Suppressor macrophage (primary cell): ENCODE measurements at regions not wholly inside any gene's neighbourhood (a gene's known extent, or its start where the extent isn't known, plus 50 kb on each side); places are given as distances from the start of the nearest gene placed in this dataset.
"Not testable (repeated sequence)": the region's sequence is repeated elsewhere in the genome, so short reads cannot be mapped to it uniquely, and the experiment has no call there.

Source experiments
- DNase-seq, 4 experiments: peaks; one replicate each; pipeline ENCODE4 v3.0.0-alpha.2; 2020 to 2022

DNA sequence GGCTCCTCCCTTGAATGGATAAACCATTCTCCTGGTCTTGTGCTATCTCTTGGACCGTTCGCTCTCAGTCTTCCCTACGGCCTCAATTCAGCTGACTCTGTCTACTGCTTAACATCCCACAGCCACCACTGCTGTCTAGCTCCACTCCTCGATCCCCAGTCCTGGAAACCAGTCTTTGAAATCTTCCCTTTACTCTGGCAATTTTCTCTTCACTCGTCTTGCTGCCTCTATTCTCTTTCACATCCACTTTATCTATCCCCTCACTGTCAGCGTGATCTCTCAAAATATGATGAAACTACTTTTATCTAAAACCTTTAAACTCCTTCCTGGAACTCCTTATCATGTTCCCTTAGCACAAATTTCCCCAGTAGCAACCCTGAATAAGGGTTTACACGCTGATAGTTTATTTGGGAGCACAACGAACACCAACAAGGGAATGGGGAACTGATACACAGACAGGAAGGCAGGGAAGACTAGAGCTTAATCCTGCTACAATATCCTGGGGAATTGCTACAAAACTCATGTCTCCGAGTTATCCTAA is 131.6 kb upstream of the SAMSN1 start:
- DNase-seq = peak in 2 of 4 experiments; percentile 10 to 43

DNA sequence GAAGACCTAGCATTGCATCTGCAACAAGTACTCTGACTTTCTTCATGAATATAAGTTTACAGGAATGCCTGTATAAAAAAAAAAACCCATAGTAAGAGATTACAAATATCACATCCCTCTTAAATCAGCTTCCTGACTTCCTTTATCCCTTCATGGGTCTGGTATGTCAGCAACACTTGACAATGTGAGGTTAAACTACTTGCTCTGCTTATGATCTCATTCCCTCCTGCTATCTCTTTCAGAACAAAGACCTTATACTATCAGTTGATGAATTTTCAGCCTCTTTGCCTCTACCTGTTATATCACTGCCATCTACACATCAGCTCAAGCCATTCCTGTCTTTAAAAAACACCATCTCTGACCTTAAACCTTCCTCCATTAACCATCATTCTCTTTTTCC is 130.9 kb upstream of the SAMSN1 start:
- peak; percentile 28 to 75 (median 48) for DNase-seq

DNA sequence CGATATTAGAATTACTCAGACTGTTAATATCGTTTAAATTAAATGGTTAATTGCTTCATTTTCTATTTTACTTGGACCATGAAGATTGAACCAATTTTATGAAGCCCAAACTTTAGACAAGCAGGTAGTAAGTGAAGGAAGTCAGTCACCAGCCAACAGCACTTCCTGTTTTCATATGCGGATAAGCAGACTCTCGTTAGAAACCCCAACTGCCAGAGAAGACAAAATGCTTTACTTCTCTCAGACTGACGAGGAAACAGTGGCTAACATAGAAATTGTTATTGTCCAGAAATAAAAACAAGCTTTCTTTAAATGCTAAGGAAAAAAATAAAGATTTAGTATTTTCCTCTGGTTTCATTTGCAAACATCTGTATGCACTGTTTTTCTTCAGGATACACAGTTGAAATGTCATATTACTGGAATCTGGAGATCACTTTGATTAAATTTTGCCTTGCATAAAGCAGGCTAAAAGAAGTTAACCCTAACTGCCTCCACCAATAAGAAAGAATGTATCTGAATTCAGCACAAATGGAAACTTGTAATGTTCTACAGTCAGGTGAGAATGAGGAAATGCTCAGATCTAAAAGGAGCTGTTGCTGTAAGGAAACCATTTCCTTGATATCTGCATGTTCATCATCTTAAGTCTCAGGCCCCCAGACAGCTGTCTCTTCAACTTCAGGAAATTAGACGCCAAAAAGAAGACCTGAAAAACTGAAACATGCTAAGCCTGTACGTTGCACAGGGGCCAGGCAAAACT is 129.8 kb upstream of the SAMSN1 start:
- DNase-seq = peak; percentile 30 to 68 (median 59)

DNA sequence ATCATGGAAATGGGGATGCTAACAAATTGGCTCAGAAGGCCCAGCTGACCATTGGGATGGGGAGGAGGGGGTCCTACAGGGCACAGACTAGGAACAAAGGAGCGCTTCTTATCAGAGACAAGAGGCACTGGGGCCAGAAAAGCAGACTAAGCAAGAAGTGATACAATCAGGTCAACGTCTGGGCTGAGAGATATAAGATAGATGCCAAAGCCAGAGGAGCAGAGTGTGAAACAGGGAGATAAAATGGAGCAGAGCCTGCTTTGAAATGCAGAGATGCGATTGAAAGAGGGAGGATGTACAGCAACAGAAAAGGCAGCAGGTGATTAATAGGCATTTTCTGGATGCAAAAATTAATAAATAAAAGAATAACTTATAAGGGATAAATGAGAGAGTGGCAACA is 127.5 kb upstream of the SAMSN1 start:
- DNase-seq = no peak

GRCh38 chr21:14672466-14672865 is 126.4 kb upstream of the SAMSN1 start:
- DNase-seq = peak in 2 of 4 experiments; percentile 42 to 54

DNA sequence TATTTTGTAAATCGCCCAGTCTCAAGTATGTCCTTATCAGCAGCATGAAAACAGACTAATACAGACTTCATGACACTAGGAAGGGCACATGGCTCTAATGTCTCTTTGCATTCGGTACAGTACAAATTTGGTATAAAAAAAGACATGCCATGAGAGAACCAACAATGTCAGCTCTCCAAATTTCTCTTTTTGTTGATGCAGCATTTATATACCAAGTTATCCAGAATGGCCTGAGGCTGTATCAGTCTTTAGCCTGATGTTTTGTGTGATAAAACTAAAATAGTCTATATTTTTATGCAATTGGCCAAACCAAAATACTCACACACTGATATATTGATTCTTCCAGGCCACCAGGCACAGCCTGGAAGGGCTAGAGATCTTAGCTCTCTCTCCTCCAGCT is 124.3 kb upstream of the SAMSN1 start:
- no peak for DNase-seq

- DNase-seq = not testable (repeated sequence)
Measured at GRCh38 chr21:14669092-14669491, 123.0 kb upstream of the SAMSN1 start.

GRCh38 chr21:14657241-14658008 is 111.3 kb upstream of the SAMSN1 start:
- DNase-seq = no peak

- DNase-seq = no peak
Measured at GRCh38 chr21:14646893-14647292, 100.8 kb upstream of the SAMSN1 start.

GRCh38 chr21:14645702-14646101 is 99.6 kb upstream of the SAMSN1 start:
- no peak for DNase-seq

DNA sequence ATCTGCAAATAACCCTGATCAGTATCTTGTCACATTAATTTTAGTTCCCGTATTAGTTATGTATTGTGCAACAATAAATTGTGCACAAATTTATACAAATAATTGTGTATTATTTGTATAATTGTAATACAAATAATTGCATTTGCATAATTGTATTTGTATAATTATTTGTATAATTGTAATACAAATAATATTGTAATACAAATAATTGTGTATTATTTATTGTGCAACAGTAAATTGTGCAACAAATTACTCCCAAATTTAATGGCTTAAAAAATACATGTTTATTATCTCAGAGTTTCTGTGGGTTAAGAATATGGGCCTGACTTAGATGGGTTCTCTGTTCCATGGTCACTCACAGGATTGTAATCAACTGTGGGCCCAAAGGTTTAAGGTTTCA is 86.2 kb upstream of the SAMSN1 start:
- DNase-seq = no peak

- DNase-seq = no peak
Measured at GRCh38 chr21:14630556-14631069, 84.5 kb upstream of the SAMSN1 start.

- no peak for DNase-seq
Measured at GRCh38 chr21:14629461-14629860, 83.3 kb upstream of the SAMSN1 start.

DNA sequence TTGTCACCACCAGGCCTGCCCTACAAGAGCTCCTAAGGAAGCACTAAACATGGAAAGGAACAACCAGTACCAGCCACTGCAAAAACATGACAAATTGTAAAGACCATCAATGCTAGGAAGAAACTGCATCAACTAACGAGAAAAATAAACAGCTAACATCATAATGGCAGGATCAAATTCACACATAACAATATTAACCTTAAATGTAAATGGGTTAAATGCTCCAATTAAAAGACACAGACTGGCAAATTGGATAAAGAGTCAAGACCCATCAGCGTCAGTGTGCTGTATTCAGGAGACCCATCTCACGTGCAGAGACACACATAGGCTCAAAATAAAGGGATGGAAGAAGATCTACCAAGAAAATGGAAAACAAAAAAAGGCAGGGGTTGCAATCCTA is 77.0 kb upstream of the SAMSN1 start:
- DNase-seq = not testable (repeated sequence)

GRCh38 chr21:14620152-14620551 is 74.0 kb upstream of the SAMSN1 start:
- peak in 3 of 4 experiments; percentile 6 to 29 (median 22) for DNase-seq

GRCh38 chr21:14617871-14618270 is 71.8 kb upstream of the SAMSN1 start:
- DNase-seq = no peak

- DNase-seq = no peak
Measured at GRCh38 chr21:14617040-14617393, 70.9 kb upstream of the SAMSN1 start.

GRCh38 chr21:14616380-14617039 is 70.4 kb upstream of the SAMSN1 start:
- DNase-seq = peak in 2 of 4 experiments; percentile 46 to 52

DNA sequence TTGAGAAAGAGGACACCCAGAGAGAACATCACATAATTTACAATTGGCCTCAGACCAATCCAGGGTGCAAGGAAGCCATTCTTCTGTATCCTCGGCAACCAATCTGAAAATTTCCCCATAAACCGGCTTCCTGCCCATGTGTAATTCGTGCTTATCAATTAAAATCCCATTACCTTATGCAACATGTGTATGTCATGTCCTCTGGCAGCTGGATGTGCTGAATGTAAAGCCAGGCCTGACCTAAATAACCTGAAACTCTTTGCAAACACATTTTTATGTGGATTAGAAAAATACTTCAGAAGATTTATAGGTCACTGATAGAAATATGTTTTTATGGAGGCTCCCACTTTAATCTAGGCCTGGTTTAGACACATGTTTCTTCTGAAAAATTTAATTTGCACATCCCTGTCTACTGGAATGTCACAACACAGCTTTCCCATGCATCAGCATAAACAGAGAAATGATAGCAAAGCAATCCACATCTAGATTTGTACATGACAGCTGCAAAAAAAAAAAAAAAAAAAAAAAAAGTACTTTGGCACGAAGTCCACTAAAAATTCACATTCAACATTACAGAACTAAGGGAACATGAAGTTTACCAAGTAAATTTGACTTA is 69.4 kb upstream of the SAMSN1 start:
- peak in 2 of 4 experiments; percentile 16 to 32 for DNase-seq

DNA sequence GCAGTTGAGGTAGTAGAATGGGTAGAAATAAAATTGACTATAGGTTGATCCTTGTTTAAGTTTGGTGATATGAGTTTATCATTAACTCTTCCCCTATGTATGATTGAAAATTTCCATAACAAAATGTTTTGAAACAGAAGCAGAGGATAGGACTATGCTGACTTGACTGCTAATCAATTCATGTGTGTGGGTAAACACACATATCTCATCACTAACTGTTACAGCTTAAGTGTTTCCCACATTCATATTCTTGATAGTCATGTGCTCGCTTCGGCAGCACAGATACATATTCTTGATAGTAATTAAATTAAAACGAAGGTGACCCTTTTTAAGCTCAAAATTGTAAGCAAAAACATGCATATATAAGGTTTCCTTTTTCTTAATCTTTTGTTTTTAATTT is 68.2 kb upstream of the SAMSN1 start:
- DNase-seq = no peak

DNA sequence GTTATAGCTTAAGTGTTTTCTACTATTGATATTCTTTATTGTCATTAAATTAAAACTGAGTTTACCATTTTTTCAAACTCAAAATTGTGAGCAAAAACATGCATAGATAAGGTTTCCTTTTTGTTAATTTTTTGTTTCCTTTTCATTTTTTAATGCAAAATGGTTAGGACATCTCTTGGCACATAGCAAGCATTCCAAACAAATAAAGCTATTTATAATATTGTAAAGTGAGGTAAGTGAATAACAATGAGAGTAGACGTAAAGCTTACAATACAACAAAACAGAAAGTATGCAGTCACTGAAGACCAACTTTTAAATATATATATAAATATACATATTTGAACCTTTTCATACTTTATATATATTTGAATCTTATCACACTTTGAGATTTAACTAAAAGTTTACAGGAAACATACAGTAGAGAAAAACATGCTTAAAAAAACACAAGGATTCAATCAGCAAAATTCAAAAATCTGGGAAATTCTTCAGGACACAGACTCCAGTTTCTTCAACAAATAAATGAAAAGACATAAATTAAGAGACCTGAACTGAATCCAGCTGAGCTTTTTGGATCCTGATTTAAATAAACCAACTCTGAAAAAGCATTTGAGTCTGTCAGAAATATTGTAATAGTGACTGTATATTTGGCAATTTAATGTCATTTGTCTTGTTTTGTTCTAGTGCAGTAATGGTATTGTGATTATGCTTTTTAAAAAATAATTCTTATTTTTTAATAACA is 67.5 kb upstream of the SAMSN1 start:
- DNase-seq = no peak

DNA sequence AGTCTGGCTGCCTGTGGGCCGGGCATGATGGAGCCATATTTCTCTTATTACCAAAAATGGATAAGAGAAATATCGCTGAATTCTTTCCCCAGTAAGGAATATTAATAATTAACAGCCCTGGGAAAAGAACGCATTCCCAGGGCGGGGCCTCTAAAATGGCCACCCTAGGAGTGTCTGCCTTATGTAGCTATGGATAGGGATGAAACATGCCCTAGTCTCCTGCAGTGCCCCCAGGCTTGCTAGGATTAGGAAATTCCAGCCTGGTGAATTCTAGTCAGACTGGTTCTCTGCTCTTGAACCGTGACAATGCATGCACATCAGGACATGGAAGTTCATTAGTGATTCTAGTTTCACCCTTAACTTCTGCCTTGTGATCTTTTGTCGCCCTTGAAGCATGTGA is 64.0 kb upstream of the SAMSN1 start:
- not testable (repeated sequence) for DNase-seq
